Activated B cell treated with CpG ODN at 0.5 μM for 24 hours (primary cell): ENCODE measurements at regions not wholly inside any gene's neighbourhood (a gene's known extent, or its start where the extent isn't known, plus 50 kb on each side); places are given as distances from the start of the nearest gene placed in this dataset.
"Not testable (repeated sequence)": the region's sequence is repeated elsewhere in the genome, so short reads cannot be mapped to it uniquely, and the experiment has no call there.

Source experiments
- ATAC-seq: fragments of 200-7000 bp; cut with Tn5 transposase; one replicate; pipeline ENCODE4 v1.10.0; 2021; ENCODE audit warnings: low read depth, mild to moderate bottlenecking, moderate library complexity
- CTCF ChIA-PET: fragments of 350-600 bp; sonication (Branson Sonifier 250); formaldehyde crosslinking; loops from one replicate; lab custom pipeline; 2021; ENCODE audit warnings: antibody characterized with exemption; lab: Charles Lee
- POLR2A ChIA-PET: fragments of 350-600 bp; sonication (Branson Sonifier 250); formaldehyde crosslinking; loops from one replicate; lab custom pipeline; 2021; ENCODE audit warnings: antibody characterized with exemption; lab: Charles Lee
- DNase-seq: peaks from one replicate; pipeline ENCODE4 v3.0.0; 2022
- H3K27ac Mint-ChIP-seq: one replicate; pipeline ENCODE4 v1.8.0; 2020; ENCODE audit warnings: mixed read lengths
- H3K27me3 Mint-ChIP-seq: one replicate; pipeline ENCODE4 v1.8.0; 2021; ENCODE audit warnings: mixed read lengths
- H3K36me3 Mint-ChIP-seq: one replicate; pipeline ENCODE4 v1.8.0; 2021; ENCODE audit warnings: low read depth, mixed read lengths
- H3K4me1 Mint-ChIP-seq: one replicate; pipeline ENCODE4 v1.8.0; 2021; ENCODE audit warnings: mixed read lengths
- H3K4me3 Mint-ChIP-seq: one replicate; pipeline ENCODE4 v1.8.0; 2020; ENCODE audit warnings: mild to moderate bottlenecking, mixed read lengths
- H3K9me3 Mint-ChIP-seq: one replicate; pipeline ENCODE4 v1.8.0; 2020; ENCODE audit warnings: mixed read lengths
- intact Hi-C: fragments of 100-400 bp; cut with micrococcal nuclease; formaldehyde crosslinking; loops from one replicate; pipeline ENCODE4 v1.15.1; 2024
- TF ChIP-seq, protein P1 (sequence below): fragments of 200-600 bp; IDR thresholded peaks from one replicate; pipeline ENCODE4 v1.8.0; 2022; ENCODE audit warnings: antibody characterized with exemption, mild to moderate bottlenecking

GRCh38 chr6:156423075-156423474, 354.1 kb upstream of the ARID1B start:
- POLR2A ChIA-PET = no interaction called here
- DNase-seq (no peak), ATAC-seq (no peak)
- peaks cover 21% of the 10 kb centered on the region for H3K4me1 Mint-ChIP-seq
- H3K27me3 Mint-ChIP-seq = peaks cover 3% of the 10 kb centered on the region
- no peak overlapping the region for H3K4me3 Mint-ChIP-seq
- CTCF ChIA-PET = no interaction called here
- H3K27ac Mint-ChIP-seq = no peak overlapping the region
- no peaks in the 10 kb centered on the region for H3K36me3 Mint-ChIP-seq
- intact Hi-C loops = loop anchor here (2.0 kb wide), 1 partner anchor 20 kb away; no protein-coding TSS in a partner anchor
- TF ChIP-seq, protein P1, sequence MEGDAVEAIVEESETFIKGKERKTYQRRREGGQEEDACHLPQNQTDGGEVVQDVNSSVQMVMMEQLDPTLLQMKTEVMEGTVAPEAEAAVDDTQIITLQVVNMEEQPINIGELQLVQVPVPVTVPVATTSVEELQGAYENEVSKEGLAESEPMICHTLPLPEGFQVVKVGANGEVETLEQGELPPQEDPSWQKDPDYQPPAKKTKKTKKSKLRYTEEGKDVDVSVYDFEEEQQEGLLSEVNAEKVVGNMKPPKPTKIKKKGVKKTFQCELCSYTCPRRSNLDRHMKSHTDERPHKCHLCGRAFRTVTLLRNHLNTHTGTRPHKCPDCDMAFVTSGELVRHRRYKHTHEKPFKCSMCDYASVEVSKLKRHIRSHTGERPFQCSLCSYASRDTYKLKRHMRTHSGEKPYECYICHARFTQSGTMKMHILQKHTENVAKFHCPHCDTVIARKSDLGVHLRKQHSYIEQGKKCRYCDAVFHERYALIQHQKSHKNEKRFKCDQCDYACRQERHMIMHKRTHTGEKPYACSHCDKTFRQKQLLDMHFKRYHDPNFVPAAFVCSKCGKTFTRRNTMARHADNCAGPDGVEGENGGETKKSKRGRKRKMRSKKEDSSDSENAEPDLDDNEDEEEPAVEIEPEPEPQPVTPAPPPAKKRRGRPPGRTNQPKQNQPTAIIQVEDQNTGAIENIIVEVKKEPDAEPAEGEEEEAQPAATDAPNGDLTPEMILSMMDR = no peak
- peaks cover 4% of the 10 kb centered on the region for H3K9me3 Mint-ChIP-seq

- TF ChIP-seq, protein P1 = no peak
- Mint-ChIP-seq H3K27ac (no peak overlapping the region), H3K4me3 (no peak overlapping the region), H3K4me1 (peaks cover 21% of the 10 kb centered on the region), H3K9me3 (peaks cover 4% of the 10 kb centered on the region), H3K36me3 (no peaks in the 10 kb centered on the region), H3K27me3 (no peaks in the 10 kb centered on the region)
- ATAC-seq (no peak), DNase-seq (no peak)
- ChIA-PET CTCF (no interaction called here), POLR2A (no interaction called here)
- intact Hi-C loops = loop anchor here (2.0 kb wide), 1 partner anchor 19 kb away; no protein-coding TSS in a partner anchor
These were observed 355.2 kb upstream of the ARID1B start for GRCh38 chr6:156421933-156422332.

GRCh38 chr6:156421301-156421700, 355.9 kb upstream of the ARID1B start:
- peaks cover 21% of the 10 kb centered on the region for H3K4me1 Mint-ChIP-seq
- intact Hi-C loops, POLR2A ChIA-PET, DNase-seq, H3K27ac Mint-ChIP-seq, H3K27me3 Mint-ChIP-seq, H3K4me3 Mint-ChIP-seq, ATAC-seq, H3K9me3 Mint-ChIP-seq, CTCF ChIA-PET, H3K36me3 Mint-ChIP-seq: not testable (repeated sequence)

GRCh38 chr6:156420172-156420993, 356.8 kb upstream of the ARID1B start:
- Mint-ChIP-seq H3K27ac (no peak overlapping the region), H3K9me3 (peaks cover 4% of the 10 kb centered on the region), H3K4me1 (peaks cover 21% of the 10 kb centered on the region), H3K36me3 (no peaks in the 10 kb centered on the region), H3K4me3 (no peak overlapping the region), H3K27me3 (no peaks in the 10 kb centered on the region)
- TF ChIP-seq, protein P1 = no peak
- no peak for DNase-seq
- intact Hi-C loops = no loop called here
- POLR2A ChIA-PET = no interaction called here
- no peak for ATAC-seq
- CTCF ChIA-PET = no interaction called here

DNA sequence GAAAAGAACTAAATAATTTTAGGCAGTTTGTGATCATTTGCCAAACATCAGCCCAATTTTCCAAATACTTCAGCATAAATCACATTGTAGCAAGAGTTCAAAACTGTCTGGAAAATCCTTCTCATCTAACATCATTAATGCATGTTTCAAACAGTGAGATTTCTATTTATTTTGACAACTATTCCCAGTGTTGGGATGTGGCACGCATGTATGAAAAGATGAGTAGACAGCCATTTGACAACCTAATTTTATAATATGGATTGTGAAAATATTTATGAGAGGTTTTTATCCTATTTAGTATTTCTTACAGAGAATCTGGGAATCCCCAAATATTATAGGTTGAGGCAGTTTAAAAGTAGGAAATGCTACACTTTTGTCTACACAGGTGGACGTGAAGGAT, 357.6 kb upstream of the ARID1B start:
- Mint-ChIP-seq H3K27me3 (no peaks in the 10 kb centered on the region), H3K4me1 (peaks cover 19% of the 10 kb centered on the region), H3K27ac (no peak overlapping the region), H3K4me3 (no peak overlapping the region), H3K36me3 (no peaks in the 10 kb centered on the region), H3K9me3 (peaks cover 4% of the 10 kb centered on the region)
- intact Hi-C loops = no loop called here
- no peak for ATAC-seq
- ChIA-PET POLR2A (no interaction called here), CTCF (interaction anchor here (0.6 kb wide), 1 partner anchor 676 kb away, joined by 3 read pairs; no protein-coding TSS in a partner anchor)
- DNase-seq = no peak
- TF ChIP-seq, protein P1 = no peak
